COLO668 (cell line): ENCODE measurements at regions not wholly inside any gene's neighbourhood (a gene's known extent, or its start where the extent isn't known, plus 50 kb on each side); places are given as distances from the start of the nearest gene placed in this dataset.
"Not testable (repeated sequence)": the region's sequence is repeated elsewhere in the genome, so short reads cannot be mapped to it uniquely, and the experiment has no call there.

ENCODE experiments used
- DNase-seq: peaks from one replicate; lab custom pipeline; 2025; ENCODE audit not compliant: unreplicated experiment; lab: John Stamatoyannopoulos, UW

DNA sequence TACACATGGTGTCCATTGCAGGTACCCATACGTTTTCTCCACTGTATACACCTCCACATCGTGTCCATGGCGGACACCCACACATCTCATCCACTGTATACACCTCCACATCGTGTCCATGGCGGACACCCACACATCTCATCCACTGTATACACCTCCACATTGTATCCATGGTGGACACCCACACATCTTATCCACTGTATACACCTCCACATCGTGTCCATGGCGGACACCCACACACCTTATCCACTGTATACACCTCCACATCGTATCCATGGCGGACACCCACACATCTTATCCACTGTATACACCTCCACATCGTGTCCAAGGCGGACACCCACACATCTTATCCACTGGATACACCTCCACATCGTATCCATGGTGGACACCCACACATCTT is 50.4 kb upstream of the TTC34 start:
- DNase-seq, result not testable (repeated sequence)

DNA sequence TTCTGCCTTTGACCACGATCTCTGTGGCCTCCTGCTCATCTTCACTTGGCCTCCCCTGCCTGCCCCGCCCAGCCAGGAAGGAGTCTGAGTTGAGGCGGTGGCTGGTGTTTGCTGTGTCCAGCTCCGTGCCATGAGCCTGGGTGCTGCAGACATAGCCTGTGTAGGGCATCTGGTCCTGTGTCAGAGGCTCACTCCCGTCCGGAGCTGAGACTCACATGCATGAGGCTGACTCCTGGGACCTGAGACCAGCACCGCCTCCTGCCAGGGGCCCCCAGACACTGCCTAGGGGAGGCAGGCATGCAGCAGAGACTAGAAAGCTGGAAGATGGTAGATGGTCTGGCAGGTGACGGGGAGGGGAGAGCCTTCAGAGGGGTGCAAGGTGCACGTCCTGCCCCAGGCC is 52.2 kb upstream of the TTC34 start:
- no peak for DNase-seq

DNA sequence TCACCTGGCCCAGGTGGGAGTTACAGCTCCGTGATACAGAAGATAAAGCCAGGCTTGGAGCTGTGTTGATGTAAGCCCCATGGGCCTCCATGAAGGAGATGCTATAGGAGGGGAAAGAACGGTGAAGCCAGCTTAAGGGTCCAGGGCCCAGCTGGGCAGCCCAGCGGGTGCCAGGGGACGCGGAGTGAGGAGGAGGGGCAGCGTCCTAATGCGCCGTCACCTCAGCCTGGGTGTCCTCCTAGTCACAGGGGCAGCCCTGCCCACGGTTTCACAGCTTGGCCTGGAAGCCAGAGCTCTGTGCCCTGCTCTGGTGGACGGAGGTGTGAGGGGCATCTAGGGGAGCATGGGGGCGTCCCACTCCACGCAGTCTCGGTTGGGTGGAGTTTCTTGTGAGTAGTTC is 52.7 kb upstream of the TTC34 start:
- no peak for DNase-seq

DNA sequence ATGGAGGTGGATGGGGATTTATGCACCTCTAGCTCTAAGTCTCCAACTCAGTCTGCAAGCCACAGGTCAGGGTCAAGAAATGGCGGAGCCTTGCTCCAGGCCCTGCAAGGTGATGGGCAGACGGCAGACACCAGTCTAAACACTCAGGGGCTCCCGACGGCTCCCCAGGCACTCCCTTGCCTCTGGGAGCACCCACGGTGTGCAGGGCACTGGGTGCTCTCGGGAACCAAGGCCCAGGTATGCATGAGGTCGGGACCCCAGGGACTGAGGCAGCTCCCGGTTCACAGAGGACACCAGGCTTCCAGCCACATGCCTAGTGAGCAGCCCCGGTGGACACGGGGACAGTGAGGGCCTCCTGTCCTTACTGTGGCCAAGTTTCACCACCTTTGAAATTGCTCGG is 53.1 kb upstream of the TTC34 start:
- no peak for DNase-seq

DNA sequence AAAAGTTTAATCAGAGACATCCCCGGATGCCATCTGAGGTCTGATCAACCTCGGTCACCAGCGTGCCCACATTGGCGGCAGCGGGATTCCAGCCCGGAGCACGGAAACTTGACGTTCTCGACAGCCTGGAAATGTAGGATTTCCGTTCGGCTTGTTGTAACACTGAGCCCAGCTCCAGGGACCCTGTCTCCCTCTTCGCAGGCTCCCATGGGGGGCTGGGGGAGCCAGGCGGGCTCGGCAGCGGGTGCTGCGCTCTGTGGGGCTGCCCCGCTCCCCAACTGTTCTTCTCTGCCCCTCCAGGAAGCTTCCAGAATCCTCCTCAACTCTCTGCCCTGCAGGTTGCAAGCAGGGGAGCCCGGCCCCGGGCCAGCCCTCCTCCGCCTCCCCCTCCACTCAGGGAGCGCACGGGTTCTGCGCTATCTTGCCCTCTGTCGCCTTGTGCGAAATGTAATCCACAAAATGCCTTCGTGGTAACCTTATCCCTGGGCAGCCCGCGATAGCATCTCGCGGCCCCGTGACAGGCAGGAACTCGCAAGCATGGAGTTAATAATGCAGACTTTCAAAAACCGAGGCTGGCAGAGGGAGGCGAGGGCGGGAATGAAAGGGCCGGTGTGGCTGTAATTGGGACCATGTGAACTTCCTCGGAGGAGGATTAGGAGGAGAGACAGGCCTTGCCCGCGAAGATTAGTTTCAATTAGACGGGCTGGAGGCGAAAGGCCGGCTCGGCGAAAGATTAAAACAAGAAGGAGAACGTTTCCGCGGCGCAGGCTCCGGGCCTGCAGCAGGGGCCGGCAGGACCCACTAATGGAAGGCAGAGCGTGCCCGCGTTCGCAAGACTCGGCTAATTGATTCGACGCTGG is 53.9 kb upstream of the TTC34 start:
- DNase-seq, result no peak

DNA sequence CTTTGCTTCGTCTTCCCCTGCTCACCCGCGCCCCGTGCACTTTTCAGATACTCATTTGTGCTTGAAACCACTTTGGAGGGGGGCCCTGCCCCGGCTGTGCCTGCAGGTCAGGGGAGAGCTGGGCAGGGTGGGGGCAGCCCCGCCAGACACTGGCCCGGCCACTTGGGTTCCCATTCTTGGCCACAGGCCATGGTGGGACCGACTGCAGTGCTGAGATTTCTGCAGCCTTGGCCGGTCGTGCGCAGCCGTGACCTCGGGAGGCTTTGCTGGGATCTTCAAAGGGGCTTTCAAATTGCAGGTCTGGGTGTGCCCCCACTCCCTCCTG is 54.5 kb upstream of the TTC34 start:
- DNase-seq, result no peak

DNA sequence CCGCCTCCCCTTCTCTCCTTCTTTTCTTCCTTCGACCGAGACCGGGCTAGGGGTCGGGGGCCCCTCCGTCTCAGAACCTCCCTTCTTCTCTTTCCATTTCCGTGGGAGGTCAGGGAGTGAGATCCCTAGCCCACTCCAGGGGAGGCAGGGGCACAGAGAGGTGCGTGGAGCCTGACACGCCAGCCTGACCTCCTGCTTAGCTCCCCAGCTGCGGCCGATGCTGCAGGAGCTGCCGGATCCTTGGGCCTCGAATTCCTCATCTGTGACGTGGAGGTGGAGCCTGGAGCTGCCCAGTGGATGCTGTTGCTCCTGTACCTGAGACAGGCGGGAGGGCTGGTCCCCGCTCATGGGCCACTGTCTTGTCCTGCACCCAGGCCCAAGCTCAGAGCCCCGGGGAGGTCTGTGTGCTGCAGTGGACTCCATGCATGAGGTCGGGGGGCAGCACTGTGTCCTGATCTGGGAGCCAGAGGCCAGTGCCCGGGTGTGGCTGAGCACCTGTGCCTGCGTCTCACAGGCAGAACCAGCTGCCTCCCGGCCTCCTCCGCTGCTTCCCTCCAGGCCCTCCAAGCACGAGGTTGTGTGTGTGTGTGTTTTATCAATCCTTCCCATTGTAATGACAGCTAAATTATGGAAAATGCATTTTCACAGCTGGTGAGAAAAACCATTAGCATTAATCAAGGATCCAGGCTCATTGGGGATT is 55.3 kb upstream of the TTC34 start:
- DNase-seq, result no peak

DNA sequence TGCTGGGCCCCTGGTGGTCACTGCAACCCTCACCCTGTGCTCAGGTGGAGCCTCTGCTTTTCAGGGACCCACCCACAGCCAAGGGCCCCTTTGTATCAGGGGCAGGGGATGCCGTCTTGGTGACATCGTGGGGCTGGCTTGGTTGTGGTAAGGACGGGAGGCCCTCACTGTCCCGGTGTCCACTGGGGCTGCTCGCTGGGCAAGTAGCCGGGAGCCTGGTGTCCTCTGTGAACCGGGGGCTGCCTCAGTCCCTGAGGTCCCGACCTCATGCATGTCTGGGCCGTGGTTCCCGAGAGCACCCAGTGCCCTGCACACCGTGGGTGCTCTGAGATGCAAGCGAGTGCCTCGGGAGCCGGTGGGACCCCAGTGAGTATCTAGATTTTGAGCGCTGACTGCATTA is 56.0 kb upstream of the TTC34 start:
- DNase-seq, result no peak

DNA sequence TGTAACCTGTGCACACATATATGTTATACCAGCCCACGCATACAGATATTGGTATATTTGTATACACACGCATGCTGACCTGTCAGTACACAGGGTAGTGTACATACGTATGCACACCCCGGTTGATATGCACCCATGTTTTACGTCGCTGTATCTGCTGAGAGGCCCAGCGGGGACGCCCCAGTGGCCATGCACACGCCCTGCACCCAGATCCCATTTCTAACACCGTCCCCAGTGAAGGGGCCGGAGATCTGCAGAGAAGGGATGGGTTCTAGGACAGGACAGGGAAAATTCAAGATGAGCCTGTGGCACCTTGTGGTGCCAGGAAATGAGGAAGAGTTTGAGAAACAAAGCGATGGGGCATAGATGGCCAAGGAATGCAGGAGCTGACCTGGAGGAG is 57.2 kb upstream of the TTC34 start:
- no peak for DNase-seq

DNA sequence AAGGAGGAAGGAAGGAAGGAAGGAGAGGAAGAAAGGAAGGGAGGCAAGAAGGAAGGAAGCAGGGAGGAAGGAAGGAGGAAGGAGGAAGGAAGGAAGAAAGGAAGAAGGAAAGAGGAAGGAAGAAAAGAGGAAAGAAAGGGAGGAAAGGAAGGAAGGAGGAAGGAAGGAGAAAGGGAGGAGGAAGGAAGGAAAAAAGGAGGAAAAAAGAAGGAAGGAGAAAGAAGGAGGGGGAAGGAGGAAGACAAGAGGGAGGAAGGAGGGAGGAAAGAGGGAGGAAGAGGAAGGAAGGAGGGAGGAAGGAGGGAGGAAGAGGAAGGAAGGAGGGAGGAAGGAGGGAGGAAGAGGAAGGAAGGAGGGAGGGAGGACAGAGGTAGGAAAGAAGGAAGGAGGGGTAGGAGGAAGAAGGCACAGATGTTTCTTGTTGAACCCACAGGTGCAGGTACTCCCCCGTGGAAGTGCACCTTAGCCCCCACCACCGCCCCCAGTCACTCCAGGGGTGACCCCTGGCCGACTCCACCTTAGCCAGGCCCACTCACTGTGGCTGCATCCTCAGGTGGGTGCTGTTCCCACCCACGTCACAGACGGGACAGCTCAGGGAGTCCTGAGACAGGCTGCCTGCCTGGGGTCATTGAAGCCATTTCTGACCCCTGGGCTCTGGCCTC is 57.9 kb upstream of the TTC34 start:
- no peak for DNase-seq

DNA sequence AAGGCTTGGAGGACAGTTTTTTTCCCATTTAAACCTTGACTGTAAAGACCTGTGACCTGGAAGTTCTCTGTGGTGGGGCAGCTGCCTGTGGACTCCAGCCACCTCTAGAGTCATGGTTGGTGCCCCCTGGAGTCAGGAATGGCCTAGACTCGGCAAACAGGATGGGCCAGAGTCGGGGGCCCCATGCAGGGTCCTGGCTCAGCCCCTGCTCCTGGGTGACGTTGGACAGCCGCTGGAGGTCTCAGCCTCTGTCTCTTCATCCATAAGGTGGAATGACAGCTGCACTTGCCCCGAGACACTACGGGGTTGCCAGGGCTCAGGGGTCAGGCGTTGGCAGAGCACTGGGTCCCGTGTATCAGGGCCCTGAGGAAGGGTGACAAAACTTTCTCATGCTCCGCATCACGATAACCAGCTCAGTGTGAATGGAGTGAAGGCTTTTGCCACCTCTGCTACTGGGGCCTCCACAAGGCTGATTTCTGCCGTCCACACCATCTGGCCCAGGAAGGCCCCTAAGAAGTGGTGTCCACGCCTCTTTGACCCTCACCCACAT is 58.5 kb upstream of the TTC34 start:
- DNase-seq, result no peak

DNA sequence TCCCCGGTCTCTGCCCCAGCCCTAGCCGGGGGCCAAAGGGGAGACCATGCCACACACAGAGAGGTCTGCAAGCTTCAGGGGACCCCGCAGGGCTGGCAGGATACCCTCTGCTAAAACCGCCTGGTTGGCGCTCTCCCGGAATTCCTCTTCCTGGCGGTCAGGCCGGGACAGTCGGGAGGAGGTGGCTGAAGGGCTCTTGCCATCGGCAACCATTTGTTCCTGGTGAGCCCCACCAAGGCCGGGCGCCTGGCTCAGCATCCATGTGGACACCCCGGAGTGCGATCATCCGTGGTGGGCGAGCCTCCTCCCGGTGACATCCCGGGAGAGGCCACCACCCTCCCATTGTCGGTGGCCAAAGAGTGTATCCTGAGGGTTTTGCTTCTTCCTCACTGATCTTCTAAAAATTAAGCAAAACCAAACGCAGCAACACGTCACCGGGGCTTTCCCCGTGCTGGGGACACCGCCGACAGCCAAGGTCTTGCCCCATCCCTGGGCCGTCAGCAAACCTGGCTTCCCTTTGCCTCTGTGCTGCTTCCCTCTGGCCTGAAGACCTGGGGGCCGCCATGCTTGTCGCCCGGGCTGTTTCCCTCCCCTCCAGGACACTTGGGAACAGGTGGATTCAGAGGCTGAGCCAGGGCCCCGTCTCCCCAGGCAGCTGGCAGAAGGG is 59.1 kb upstream of the TTC34 start:
- no peak for DNase-seq

DNA sequence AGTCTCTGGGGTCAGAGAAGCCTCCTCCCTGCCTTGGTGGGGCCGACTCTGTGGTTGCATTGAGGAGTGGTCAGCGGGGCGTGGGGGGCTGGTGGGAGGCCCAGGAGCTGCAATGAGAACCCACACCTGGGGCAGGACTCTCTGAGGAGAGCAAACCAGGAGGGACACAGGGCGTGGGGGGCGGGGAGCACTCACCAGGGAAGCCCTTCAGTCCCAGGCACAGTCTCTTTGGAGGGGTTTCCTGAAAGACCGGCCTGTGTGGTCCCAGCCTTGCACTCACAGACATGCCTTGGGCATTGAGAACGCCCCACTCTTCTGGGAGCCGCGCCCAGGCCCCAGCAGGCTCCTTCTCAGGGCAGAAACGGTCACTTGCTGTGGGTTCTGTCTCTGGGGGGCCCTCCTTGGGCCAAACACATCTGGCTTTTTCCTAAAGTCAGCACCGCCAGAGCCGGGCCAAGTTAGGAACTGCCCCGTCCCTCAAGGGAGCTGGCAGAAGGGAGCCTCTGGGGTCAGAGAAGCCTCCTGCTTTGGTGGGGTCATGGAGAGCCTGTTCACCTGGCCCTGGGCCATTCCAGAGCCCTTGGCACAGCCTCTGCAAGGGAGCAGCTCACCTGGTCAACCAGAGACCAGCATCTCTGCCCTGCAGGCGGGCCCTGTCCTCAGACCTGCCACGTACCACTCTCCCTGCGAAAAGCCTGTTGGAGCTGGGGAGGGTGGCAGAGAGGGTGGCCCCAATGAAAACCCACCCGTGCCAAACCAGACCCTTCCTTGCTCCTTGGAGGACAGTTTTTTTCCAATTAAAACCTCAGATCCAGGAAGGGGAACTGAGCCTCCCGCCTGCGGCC is 59.9 kb upstream of the TTC34 start:
- no peak for DNase-seq

DNA sequence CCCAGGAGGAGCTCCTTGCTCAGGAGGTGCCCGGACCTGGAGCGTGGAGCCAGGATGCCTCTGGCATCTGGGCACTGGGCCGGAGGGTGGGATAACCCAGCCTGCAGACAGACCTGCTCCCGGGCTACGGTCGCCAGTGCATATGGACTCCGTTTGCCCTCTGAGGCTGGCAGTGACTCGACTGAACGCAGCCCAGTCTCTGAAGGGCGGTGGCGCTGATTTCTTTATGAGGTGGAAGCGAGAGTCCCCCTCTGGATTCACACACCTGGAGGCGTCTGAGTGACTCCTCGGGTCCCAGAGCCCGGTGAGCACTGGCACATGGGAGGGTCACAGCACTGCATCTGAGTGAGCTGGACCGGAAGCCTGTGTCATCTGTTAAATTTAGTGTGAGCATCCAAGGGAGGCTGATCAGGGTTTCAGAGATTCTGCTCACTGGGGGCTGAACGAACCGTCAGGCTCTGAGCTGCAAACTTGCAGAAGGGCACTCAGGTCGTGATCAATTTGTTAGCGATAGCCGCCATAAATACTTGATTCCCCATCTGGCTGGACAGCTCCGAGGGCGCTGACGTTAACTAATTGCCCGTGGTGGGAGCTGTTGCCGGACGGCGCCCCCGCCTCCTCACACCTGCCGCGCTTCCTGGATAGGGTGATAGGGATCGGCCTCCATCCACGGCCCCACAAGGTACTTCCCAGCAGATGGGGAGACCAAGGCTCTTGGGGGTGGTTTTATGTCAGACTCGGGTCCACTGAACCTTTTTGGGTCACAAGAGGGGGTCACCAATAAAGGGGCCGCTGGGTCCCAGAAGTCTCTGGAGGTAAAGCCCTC is 60.7 kb upstream of the TTC34 start:
- no peak for DNase-seq

DNA sequence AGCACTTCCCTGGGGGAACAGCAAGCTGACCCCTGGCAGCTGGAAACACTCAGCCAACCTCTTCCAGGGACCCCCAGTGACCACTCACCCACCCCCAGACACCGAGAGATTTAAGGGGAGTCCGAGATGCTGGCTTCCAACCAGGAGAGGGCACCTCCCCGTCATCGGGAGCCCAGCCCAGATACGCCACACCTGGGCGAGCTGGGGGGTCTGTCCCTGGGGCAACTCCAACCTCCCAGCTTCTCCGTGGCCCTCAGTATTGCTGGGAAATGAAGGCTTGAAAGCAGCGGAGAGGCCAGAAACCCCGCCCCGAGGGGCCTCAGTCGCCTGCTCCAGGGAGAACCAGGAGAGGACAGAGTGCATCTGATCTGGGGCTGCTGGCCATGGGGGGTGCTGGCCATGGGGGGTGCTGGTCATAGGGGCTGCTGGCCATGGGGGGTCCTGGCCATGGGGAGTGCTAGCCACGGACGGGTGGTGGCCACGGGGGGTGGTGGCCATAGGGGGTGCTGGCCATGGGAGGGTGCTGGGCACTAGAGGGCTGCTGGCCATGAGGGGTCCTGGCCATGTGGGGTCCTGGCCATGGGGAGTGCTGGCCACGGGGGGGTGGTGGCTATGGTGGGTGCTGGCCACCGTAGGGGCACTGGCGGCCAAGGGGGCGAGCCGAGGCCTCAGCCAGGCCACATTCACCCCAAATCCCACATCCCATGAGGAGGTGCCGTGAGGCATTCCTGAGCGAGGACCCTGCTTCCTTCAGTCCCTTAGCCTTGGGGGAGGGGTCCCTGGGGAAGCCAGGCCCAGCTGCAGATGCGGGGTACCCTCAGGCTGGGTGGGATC is 61.5 kb upstream of the TTC34 start:
- no peak for DNase-seq

DNA sequence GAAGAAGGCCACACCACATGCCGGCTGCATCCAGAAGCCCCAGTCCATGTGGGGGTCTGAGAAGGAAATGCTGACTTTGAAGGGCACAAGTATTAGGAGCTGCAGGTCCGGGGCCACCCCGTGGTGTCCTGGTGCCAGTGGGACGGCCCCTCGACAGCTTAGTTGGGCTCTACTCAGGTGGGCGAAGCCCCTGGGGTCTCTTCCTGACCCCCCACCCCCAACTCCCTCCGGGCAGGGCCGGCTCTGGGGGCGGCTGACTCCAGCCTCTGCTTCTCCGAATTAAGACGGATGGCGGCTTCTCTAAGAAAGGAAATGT is 62.1 kb upstream of the TTC34 start:
- no peak for DNase-seq

DNA sequence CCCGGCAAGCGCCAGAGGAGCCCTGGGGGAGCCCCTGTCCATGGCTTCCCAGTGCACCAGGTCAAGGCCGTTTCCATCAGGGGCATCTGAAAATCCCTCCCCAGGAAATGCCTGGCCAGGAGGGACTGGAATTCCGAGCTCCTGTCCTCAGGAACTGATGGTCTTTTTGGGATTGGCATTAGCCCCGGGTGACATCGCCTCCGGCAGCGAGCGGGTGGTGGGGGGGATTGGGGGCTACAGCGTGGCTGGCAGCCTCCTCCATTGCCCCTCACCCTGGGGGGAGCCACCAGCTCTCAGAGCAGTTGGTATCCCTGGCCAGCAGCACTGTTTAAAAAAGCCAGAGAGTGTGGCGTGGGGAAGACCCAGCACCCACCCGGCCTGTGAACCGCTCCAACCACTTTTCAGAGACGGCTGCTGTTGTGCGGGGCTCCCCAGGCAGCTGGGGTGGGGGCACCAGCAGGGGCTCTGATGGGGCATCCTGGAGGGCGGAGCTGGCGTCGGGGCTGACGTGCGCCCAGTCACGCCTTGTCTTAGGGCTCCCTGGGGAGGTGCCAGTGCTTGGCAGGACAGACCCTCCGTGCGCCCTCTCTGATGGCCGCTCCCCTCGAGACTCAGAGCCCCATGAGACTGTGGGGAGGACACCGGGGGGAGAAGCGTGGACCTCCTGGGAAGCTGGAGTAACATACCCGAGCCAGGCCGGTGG is 62.9 kb upstream of the TTC34 start:
- DNase-seq, result no peak

DNA sequence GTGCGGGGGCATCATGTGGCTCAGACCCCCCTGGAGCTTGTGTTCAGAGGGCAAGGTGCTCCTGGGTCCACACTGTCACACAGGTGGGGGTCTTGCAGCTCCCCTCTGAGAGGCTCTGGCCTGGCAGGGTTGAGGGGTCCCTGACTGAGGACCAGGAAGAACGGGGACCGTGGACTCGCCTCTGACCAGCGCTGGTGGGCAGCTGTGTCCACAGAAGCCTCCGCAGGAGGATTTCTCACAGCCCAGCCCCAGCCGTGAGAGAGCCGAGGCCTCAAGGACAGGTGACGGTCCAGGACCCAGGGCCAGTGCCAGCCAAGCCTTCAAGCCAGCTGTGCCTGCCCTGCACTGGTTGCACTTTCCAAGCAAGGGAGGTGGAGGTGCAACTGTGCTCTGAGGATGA is 63.5 kb upstream of the TTC34 start:
- DNase-seq, result no peak
